AG09309 (cell line): ENCODE measurements at regions not wholly inside any gene's neighbourhood (a gene's known extent, or its start where the extent isn't known, plus 50 kb on each side); places are given as distances from the start of the nearest gene placed in this dataset.

ENCODE experiments used
- DNase-seq: peaks from one replicate; pipeline ENCODE4 v3.0.0-alpha.2; 2010; ENCODE audit warnings: low read depth
- H3K4me3 ChIP-seq: 2 replicates; pipeline ENCODE4 v1.5.1; 2011; ENCODE audit warnings: mild to moderate bottlenecking, low read depth, low read length, moderate library complexity; ENCODE audit not compliant: control insufficient read depth
- CTCF ChIP-seq: IDR thresholded peaks from 2 replicates; pipeline ENCODE4 v1.5.1; 2011; ENCODE audit warnings: mild to moderate bottlenecking, low read depth, low read length, inconsistent platforms; ENCODE audit not compliant: insufficient read depth, control insufficient read depth; ENCODE audit errors: missing control alignments

- H3K4me3 ChIP-seq: no peak overlapping the region
- no peak for TF ChIP-seq CTCF
- DNase-seq: no peak
Observed at GRCh38 chr2:222120933-222121332, 177.9 kb downstream of the PAX3 start.

GRCh38 chr2:222115296-222115695, 183.5 kb downstream of the PAX3 start:
- TF ChIP-seq CTCF: no peak
- H3K4me3 ChIP-seq: no peak overlapping the region
- no peak for DNase-seq

- DNase-seq: no peak
- no peak for TF ChIP-seq CTCF
- no peak overlapping the region for H3K4me3 ChIP-seq
Observed at GRCh38 chr2:222108957-222109585, 189.7 kb downstream of the PAX3 start.

GRCh38 chr2:222108497-222108896, 190.3 kb downstream of the PAX3 start:
- no peak for TF ChIP-seq CTCF
- DNase-seq: no peak
- H3K4me3 ChIP-seq: no peak overlapping the region

GRCh38 chr2:222105046-222105445, 193.8 kb downstream of the PAX3 start:
- DNase-seq: no peak
- no peak overlapping the region for H3K4me3 ChIP-seq

GRCh38 chr2:222102575-222103349, 196.0 kb downstream of the PAX3 start:
- no peak overlapping the region for H3K4me3 ChIP-seq
- DNase-seq: no peak
- no peak for TF ChIP-seq CTCF

More at GRCh38 chr2:222105046-222105445, 193.8 kb downstream of the PAX3 start:
- no peak for TF ChIP-seq CTCF
